Rectal smooth muscle tissue (tissue), 1 donor: ENCODE measurements at regions not wholly inside any gene's neighbourhood (a gene's known extent, or its start where the extent isn't known, plus 50 kb on each side); places are given as distances from the start of the nearest gene placed in this dataset.
"Not testable (repeated sequence)": the region's sequence is repeated elsewhere in the genome, so short reads cannot be mapped to it uniquely, and the experiment has no call there.

ENCODE experiments used
- H3K27ac ChIP-seq: one replicate; pipeline ENCODE4 v1.7.0; 2013; ENCODE audit warnings: low read depth, low read length, inconsistent platforms
- H3K27me3 ChIP-seq: one replicate; pipeline ENCODE4 v1.7.0; 2013; ENCODE audit warnings: low read length; ENCODE audit not compliant: control insufficient read depth, insufficient read depth
- H3K36me3 ChIP-seq: one replicate; pipeline ENCODE4 v1.7.0; 2013; ENCODE audit warnings: low read length; ENCODE audit not compliant: control insufficient read depth, insufficient read depth
- H3K4me1 ChIP-seq: one replicate; pipeline ENCODE4 v1.7.0; 2013; ENCODE audit warnings: low read length; ENCODE audit not compliant: control insufficient read depth, insufficient read depth
- H3K4me3 ChIP-seq: one replicate; pipeline ENCODE4 v1.7.0; 2013; ENCODE audit warnings: low read length
- H3K9ac ChIP-seq: one replicate; pipeline ENCODE4 v1.7.0; 2013; ENCODE audit warnings: low read length

DNA sequence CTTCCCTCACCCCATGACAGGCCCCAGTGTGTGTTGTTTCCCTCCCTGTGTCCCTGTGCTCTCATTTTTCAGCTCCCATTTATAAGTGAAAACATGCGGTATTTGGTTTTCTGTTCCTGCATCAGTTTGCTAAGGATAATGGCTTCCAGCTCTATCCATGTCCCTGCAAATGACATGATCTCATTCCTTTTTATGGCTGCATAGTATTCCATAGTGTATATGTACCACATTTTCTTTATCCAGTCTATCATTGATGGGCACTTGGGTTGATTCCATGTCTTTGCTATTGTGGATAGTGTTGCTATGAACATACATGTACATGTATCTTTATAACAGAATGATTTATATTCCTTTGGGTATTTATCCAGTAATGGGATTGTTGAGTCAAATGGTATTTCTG lies 61.9 kb upstream of the ABLIM1 start:
- not testable (repeated sequence) for H3K36me3 ChIP-seq, H3K27ac ChIP-seq, H3K4me3 ChIP-seq, H3K27me3 ChIP-seq, H3K9ac ChIP-seq, H3K4me1 ChIP-seq

DNA sequence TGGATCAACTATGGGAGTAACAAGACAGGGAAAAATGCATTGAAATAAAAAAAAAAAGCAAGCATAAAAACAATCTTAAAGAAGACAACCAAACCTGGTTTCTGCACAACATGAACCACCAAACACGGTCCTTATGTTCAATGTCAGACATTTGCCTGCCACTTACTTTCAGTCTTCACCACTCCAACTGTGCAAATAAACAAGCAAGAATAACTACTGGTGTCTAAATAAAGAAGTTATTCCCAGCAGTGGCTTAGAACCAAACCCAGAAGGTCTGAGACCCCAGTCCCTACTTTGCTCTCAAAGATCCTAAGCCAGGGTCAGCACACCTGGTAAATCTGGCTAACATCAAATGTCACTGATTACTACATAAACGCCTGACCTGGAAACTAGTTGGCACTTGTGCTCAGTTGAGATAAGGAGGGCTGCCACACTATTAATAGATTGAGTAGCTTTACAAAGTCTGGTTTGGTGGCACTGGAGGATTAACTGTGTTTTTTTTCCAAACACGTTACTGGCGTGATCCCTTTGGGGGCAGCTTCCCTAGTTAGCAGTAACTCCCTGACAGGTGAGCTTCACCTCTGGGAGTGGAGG lies 62.7 kb upstream of the ABLIM1 start:
- H3K4me3 ChIP-seq = no peak overlapping the region
- H3K27ac ChIP-seq = no peak overlapping the region
- H3K9ac ChIP-seq = no peak overlapping the region
- H3K36me3 ChIP-seq = no peaks in the 10 kb centered on the region
- H3K27me3 ChIP-seq = no peaks in the 10 kb centered on the region
- no peaks in the 10 kb centered on the region for H3K4me1 ChIP-seq

DNA sequence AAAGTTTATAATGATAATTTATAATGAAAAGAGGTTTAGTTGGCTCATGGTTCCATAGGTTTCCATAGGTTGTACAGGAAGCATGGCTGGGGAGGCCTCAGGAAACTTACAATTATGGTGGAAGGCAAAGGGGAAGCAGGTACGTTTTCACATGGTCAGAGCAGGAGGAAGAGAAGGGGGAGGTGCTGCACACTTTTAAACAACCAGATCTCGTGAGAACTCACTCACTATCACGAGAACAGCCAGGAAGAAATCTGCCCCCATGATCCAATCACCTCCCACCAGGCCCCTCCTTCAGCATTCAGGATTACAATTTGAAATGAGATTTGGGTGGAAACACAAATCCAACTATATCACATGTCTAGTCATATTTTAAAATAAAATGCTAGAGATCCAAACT lies 64.1 kb upstream of the ABLIM1 start:
- not testable (repeated sequence) for H3K9ac ChIP-seq, H3K4me1 ChIP-seq, H3K27ac ChIP-seq, H3K27me3 ChIP-seq, H3K36me3 ChIP-seq, H3K4me3 ChIP-seq

DNA sequence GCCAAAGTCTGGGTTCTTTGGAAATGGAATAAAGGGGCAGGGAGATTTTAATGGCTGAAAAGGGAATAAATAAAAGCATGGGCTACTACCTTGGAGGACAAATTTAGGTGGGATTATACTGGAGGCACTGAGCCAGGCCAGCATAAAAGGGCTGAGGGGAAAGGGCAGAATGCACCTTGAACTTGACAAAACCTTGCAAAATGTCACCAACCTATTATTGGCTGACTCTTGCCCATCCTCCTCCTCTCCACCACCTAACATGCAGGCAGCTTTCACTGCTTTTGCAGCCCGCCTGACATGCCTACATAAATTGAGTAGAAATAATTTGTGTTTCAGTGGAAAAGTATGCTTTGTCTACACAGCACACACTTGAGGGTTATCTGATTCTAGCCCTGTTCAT lies 65.3 kb upstream of the ABLIM1 start:
- Histone ChIP-seq H3K4me1 (no peaks in the 10 kb centered on the region), H3K27ac (no peak overlapping the region), H3K9ac (no peak overlapping the region), H3K36me3 (no peaks in the 10 kb centered on the region), H3K4me3 (no peak overlapping the region), H3K27me3 (no peaks in the 10 kb centered on the region)

DNA sequence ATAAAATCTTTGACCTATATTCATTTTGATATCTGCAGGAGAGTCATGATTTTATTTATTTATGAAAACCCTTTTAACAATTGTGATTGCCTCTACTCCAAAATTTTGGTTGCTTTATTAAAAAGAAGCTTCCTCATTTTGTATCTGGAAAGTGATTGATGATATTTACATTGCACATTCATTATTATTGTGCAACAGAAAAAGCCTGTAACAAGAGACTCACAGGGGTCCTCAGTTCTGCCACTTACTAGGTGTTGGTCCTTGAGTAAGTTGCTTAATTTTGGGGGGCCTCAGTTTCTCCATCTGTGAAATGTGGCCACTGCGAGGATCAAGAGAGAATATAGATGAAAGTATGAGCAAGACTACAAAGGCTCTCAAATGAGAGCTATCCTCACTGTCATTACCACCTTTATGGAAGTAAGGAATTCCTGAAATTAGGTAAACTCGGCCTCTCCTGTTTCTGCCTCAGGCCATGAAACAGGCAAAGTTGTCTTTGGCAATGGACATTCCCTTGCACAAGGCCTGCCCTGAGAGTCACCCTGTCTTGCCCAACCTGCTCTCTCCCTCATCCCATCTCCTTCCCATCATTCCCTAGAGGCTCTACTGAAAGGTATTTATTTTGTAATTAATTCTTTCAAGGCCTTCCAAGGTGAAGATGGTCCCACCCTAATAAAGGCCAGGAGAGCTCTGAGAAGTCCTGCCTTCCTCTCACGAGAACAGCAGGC lies 66.1 kb upstream of the ABLIM1 start:
- Histone ChIP-seq H3K4me3 (no peak overlapping the region), H3K27me3 (no peaks in the 10 kb centered on the region), H3K27ac (no peak overlapping the region), H3K4me1 (no peaks in the 10 kb centered on the region), H3K36me3 (no peaks in the 10 kb centered on the region), H3K9ac (no peak overlapping the region)

DNA sequence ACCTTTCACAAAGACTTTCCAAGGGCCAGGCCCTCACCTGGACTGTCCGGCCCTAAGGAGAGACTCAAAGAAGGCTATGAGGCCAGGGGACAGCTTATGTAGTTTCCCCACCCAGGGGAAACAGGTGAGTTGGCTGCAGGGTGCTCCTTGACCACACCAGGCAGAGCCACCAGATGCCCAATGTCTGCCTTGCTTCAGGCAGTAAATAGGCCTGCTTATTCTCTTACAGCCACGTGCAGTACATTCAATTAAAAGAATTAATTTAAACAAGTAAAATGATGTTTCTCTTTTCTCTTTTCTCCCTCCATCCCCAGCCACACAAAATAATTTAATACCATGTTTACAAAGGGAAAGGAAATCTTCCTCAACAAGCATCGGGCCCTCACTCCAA lies 66.6 kb upstream of the ABLIM1 start:
- Histone ChIP-seq H3K27me3 (no peaks in the 10 kb centered on the region), H3K9ac (no peak overlapping the region), H3K4me3 (no peak overlapping the region), H3K36me3 (no peaks in the 10 kb centered on the region), H3K4me1 (no peaks in the 10 kb centered on the region), H3K27ac (no peak overlapping the region)

DNA sequence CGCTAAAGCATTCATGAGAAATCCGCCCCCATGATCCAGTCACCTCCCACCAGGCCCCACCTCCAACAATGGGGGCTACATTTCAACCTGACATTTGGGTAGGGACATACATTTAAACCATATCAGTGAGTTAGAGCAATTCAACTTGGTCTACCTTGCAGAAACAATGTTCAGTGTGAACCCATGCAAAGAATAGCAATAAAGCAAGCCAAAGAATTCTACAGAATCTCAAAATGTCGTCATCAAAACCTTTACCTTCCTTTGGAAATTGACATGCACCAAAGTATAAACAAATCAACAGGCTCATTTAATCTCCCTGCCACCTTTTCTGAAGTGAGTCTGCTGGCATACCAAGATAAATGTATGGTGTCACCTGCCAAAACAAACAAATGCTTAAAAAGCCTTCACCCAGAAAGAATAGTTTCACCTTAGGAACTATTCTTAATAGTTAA lies 68.8 kb upstream of the ABLIM1 start:
- no peaks in the 10 kb centered on the region for H3K4me1 ChIP-seq
- H3K4me3 ChIP-seq = no peak overlapping the region
- H3K27me3 ChIP-seq = no peaks in the 10 kb centered on the region
- H3K9ac ChIP-seq = no peak overlapping the region
- no peaks in the 10 kb centered on the region for H3K36me3 ChIP-seq
- no peak overlapping the region for H3K27ac ChIP-seq

DNA sequence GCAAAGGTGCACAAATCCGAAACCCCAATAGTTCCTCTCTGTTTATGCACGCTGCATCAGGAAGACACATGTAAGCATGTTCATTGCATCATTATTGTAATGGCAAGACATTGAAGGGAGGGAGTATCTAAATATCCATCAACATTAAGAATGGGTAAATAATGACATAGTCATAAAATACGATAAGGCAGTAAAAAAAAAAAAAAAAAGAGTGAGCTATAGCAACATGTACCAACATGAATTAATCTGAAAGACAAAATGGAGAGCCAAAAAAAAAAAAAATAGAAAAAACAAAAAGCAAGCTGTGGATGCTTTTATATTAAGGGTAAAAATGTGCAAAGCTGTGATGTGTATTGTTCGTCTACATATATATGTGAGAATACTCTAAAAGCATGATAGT lies 70.2 kb upstream of the ABLIM1 start:
- Histone ChIP-seq H3K27me3 (no peaks in the 10 kb centered on the region), H3K4me1 (no peaks in the 10 kb centered on the region), H3K9ac (no peak overlapping the region), H3K27ac (no peak overlapping the region), H3K36me3 (no peaks in the 10 kb centered on the region), H3K4me3 (no peak overlapping the region)

DNA sequence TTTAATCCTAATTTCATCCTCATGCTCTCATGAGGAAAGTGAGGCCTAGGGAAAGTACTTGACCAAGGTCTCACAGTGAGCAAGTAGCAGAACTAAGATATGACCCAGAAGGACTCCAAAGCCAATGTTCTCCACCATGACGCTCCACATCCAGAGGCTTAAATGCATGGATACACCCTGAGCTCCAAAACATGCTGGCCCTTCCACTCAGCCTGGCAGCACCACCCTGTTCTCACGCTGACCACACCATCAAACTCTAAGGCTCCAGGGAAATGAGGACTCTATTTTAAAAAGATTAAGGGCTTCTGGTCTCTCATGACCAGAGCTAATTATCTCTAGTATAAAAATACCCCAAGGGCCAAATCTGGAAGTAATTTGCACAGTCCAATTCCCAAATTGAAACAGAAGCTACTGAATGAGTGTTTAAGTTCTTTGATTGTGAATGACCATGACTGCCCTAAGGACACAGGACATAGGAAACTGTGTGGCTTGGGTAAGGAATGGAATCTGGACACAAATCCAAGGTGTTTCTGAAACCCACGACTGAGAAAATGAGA lies 71.1 kb upstream of the ABLIM1 start:
- Histone ChIP-seq H3K27me3 (no peaks in the 10 kb centered on the region), H3K27ac (no peak overlapping the region)

DNA sequence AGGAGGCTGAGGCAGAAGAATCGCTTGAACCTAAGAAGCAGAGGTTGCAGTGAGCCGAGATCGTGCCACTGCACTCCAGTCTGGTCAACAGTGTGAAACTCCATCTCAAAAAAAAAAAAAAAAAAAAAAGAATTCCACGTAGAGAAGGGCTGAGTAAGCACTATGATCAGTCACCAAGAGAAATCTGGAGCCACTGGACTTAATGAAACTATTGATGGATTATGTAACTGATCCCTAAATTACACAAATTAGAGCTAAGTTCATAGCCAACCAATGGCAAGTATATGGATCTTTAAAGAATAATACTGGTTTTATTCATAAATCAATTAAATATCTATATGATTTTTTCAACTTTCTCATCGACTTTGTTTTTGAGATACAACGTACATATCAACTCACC lies 72.2 kb upstream of the ABLIM1 start:
- no peaks in the 10 kb centered on the region for H3K36me3 ChIP-seq
- no peak overlapping the region for H3K4me3 ChIP-seq
- no peaks in the 10 kb centered on the region for H3K4me1 ChIP-seq
- H3K9ac ChIP-seq = no peak overlapping the region
- no peaks in the 10 kb centered on the region for H3K27me3 ChIP-seq
- H3K27ac ChIP-seq = no peak overlapping the region

More for the DNA sequence above, 71.1 kb upstream of the ABLIM1 start:
- no peak overlapping the region for H3K4me3 ChIP-seq
- H3K36me3 ChIP-seq = no peaks in the 10 kb centered on the region
- no peaks in the 10 kb centered on the region for H3K4me1 ChIP-seq
- H3K9ac ChIP-seq = no peak overlapping the region

DNA sequence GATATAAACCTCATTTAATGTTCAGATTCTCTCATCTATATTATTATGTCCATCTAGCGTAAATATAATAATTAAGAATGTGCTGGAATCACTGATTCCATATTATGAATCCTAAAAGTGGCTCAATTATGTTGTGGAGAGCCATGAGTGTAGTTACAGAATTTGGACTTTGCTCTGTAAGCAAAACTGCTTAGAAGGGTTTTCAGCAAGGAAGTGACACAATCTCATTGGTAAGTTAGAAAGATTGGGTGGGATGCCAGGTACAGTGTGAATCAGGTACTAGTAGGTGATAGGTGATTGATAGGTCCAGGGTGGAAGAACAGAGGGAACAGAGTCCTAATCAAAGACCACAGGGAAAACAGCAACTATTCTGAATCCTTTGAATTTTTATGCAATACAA lies 74.9 kb upstream of the ABLIM1 start:
- H3K27ac ChIP-seq = no peak overlapping the region

DNA sequence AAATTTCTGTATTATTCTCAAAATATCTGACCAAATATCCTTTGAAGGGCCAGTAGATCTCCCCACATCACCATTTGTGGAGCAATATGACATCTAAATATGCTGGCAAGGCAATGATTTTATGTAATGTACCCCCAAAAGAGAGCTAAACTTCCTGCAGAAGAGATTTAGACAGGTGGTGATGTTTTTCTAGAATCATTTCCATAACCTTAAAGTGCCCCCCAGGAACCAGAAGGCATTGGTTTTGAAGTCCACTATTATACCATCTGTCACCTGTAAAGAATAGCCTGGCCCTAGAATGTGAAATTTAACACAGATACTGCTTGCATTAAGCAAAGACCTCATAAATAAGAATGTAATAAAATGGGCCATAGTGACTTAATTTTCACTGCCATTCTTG lies 77.9 kb upstream of the ABLIM1 start:
- H3K27ac ChIP-seq = no peak overlapping the region
- no peak overlapping the region for H3K9ac ChIP-seq
- no peaks in the 10 kb centered on the region for H3K27me3 ChIP-seq
- no peak overlapping the region for H3K4me3 ChIP-seq
- no peaks in the 10 kb centered on the region for H3K4me1 ChIP-seq
- H3K36me3 ChIP-seq = no peaks in the 10 kb centered on the region

More for the DNA sequence above, 74.9 kb upstream of the ABLIM1 start:
- no peaks in the 10 kb centered on the region for H3K27me3 ChIP-seq
- H3K4me1 ChIP-seq = no peaks in the 10 kb centered on the region
- no peak overlapping the region for H3K4me3 ChIP-seq
- no peaks in the 10 kb centered on the region for H3K36me3 ChIP-seq
- H3K9ac ChIP-seq = no peak overlapping the region
